NCI-H345 (cell line): ENCODE measurements at regions not wholly inside any gene's neighbourhood (a gene's known extent, or its start where the extent isn't known, plus 50 kb on each side); places are given as distances from the start of the nearest gene placed in this dataset.
"Not testable (repeated sequence)": the region's sequence is repeated elsewhere in the genome, so short reads cannot be mapped to it uniquely, and the experiment has no call there.

Experiments used
- DNase-seq: peaks from one replicate; lab custom pipeline; 2025; lab: John Stamatoyannopoulos, UW

- DNase-seq, result no peak
These were observed 115.6 kb upstream of the METAP2 start for GRCh38 chr12:95358111-95359083.

- no peak for DNase-seq
These were observed 108.0 kb upstream of the METAP2 start for GRCh38 chr12:95365912-95366311.

DNA sequence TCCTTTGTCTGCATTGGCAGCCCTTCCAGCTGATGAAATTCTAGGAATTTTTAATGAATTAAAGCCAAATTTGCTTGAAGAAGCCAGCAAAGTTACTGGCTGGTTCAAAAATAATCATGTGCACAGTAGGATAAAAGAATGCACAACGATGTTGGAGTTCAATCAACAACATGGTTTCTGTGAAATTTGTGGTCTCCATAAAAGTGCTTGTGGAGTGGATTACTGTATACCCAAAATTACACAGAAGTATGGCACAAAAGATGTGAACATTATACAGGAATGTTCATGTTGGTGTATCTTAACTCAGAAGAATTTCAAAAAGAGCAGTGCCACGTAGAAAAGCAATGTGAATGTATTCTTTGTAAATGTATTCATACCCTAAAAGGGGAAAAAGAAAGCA is 105.0 kb upstream of the METAP2 start:
- DNase-seq, result no peak

DNA sequence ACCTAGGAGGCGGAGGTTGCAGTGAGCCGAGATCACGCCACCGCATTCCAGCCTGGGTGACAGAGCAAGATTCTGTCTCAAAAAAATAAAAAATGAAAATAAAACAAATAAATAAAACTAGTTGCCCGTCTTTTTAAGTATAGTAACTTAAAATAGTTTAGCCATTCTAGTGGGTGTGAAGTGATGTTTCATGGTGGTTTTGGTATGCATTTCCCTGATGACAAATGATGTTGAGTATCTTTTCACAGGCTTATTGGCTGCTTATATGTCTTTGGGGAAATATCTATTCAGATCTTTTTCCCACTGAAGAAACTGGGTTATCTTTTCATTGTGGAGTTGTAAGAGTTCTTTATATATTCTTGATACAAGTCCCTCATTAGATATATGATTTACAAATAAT is 102.4 kb upstream of the METAP2 start:
- DNase-seq, result no peak

DNA sequence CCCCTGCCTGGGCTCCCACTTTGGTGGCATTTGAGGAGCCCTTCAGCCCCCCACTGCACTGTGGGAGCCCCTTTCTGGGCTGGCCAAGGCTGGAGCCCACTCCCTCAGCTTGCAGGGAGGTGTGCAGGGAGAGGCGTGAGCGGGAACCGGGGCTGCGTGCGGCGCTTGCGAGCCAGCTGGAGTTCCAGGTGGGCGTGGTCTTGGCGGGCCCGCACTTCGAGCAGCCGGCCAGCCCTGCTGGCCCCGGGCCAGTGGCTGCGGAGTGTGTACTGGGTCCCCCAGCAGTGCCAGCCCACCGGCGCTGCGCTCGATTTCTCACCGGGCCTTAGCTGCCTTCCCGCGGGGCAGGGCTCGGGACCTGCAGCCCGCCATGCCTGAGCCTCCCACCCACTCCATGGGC is 94.5 kb upstream of the METAP2 start:
- not testable (repeated sequence) for DNase-seq

DNA sequence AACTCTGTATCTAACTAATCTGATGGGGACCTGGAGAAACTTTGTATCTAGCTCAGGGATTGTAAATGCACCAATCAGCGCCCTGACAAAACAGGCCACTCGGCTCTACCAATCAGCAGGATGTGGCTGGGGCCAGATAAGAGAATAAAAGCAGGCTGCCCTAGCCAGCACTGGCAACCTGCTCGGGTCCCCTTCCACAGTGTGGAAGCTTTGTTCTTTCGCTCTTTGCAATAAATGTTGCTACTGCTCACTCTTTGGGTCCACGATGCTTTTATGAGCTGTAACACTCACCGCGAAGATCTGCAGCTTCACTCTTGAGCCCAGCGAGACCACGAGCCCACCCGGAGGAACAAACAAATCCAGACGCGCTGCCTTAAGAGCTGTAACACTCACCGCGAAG is 93.6 kb upstream of the METAP2 start:
- not testable (repeated sequence) for DNase-seq

- DNase-seq, result no peak
These were observed 92.8 kb upstream of the METAP2 start for GRCh38 chr12:95380997-95381786.

DNA sequence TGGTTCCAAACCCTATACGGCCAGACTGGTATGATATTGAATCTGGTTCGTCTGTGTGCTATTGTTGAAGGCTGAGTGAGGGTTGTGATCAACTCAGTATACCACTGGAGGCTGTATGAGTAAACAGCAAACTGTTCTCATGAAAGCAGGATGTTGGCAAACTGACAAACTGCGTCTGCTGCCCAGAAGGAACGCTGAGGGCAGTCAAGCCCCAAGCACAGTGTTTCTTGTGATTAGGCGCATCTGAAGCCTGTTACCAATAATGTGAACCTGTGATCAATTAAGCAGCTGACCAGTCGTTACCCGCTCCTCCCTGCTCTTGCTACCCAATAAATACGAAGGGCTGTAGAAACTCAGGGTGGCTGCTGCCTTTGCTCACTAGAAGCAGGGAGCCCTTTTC is 90.0 kb upstream of the METAP2 start:
- DNase-seq, result peak; percentile 8

DNA sequence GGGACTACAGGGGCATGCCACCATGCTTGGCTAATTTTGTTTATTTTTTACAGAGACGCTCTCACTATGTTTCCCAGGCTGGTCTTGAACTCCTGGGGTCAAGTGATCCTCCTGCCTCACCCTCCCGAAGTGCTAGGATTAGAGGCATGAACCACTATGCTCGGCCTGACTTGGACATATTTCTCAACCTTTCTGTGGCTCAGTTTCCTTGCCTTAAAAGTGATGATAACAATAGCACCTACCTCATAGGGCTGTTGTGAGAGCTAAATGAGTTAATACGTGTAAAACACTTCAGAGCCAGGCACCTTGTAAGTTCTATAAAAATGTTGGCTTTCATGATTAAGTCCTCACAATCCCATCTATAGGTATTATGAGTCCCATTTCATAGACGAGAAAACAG is 89.2 kb upstream of the METAP2 start:
- DNase-seq, result no peak

- DNase-seq, result no peak
These were observed 88.5 kb upstream of the METAP2 start for GRCh38 chr12:95385246-95386035.

DNA sequence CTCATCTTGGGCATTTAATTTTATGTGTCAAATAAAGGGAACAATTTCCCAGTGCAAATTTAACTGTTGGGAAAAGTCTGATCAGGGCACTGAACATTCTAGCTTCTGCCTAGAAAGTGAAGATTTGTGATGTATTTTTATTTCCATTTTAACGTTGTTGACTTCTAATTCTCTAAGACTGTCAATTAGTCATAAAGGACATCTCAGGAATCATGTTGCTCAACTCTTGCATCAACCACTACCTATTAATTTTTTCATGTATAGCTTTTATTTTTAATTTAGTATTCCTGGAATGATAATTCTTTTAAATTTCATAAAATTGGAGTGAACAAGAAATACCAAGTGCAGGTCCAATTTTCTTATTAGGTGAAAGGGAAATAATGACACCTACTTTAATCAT is 87.9 kb upstream of the METAP2 start:
- DNase-seq, result no peak

- not testable (repeated sequence) for DNase-seq
These were observed 85.7 kb upstream of the METAP2 start for GRCh38 chr12:95388260-95388659.

GRCh38 chr12:95390192-95390591 is 83.8 kb upstream of the METAP2 start:
- no peak for DNase-seq

- no peak for DNase-seq
These were observed 83.0 kb upstream of the METAP2 start for GRCh38 chr12:95390932-95391331.

DNA sequence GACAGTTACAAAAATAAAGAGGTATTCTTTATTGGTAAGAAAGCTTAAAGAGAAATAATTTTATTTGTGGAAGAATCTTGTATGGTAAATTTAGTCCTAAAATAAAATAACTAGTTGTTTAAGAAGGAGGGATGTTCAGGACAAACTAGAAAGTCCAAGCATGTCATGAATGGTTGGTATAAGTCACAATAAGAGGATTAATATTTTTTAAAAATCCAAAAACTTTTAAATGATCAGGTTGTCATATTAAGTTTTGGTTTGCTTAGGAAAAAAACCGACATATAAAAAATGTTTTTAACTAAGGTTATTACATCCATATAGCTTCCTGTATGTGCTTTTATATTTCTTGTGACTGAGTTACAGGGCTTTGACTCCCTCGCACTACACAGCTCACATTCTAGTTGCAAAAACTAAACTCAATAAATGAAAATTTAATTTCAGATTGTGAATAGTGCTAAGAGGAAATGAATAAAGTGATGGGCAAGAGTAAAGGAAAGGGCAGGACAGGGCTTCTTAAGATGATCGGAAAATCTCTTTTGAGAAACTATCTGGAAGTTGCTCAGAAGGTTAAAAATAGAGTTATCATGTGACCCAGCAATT is 80.7 kb upstream of the METAP2 start:
- DNase-seq, result no peak

GRCh38 chr12:95395696-95396095 is 78.3 kb upstream of the METAP2 start:
- DNase-seq, result no peak

GRCh38 chr12:95396849-95397468 is 77.0 kb upstream of the METAP2 start:
- no peak for DNase-seq

- no peak for DNase-seq
These were observed 76.4 kb upstream of the METAP2 start for GRCh38 chr12:95397571-95397970.

- no peak for DNase-seq
These were observed 71.9 kb upstream of the METAP2 start for GRCh38 chr12:95402096-95402495.

- no peak for DNase-seq
These were observed 65.8 kb upstream of the METAP2 start for GRCh38 chr12:95408201-95408600.

DNA sequence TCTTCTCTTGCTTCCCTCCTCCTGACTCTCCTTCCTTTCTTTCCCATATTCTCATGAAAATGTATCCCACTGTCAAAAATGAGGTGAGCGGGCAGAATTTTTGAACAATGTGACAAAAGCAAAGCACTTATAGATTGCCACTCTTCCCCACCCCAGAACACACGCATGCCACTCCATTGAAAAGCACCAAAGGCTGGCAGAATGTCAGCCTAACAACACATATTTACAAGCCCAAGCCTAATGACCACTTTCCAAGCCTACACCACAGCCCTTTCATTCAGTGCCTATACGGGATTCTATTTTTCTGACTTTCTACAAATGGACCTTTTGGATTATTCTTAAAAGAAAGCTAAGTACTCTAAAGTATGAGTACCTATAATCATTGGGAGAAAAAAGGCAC is 62.9 kb upstream of the METAP2 start:
- no peak for DNase-seq
